ENCODE measurements at regions not wholly inside any gene's neighbourhood (a gene's known extent, or its start where the extent isn't known, plus 50 kb on each side); places are given as distances from the start of the nearest gene placed in this dataset.

DNA sequence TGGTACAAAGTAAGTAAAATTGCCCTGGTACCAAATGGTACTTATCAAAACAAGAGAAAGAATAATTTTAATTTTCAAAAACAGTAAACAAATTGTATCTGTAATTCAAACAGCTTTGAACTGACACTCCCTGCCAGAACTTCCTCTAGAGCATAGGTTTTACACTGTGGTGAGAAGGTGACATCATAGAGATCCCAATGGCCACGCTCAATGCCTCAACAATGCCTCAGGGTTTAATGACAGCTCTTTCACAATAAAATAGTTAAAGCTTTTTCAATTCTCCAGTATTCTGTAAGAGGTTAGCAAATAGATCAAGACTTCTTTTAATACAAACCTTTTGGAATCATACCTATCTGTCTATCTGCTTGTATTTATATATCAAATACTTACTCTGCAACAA is 437.1 kb downstream of the PRR16 start (continued):
- TF ChIP-seq, protein P1, sequence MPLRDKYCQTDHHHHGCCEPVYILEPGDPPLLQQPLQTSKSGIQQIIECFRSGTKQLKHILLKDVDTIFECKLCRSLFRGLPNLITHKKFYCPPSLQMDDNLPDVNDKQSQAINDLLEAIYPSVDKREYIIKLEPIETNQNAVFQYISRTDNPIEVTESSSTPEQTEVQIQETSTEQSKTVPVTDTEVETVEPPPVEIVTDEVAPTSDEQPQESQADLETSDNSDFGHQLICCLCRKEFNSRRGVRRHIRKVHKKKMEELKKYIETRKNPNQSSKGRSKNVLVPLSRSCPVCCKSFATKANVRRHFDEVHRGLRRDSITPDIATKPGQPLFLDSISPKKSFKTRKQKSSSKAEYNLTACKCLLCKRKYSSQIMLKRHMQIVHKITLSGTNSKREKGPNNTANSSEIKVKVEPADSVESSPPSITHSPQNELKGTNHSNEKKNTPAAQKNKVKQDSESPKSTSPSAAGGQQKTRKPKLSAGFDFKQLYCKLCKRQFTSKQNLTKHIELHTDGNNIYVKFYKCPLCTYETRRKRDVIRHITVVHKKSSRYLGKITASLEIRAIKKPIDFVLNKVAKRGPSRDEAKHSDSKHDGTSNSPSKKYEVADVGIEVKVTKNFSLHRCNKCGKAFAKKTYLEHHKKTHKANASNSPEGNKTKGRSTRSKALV (CRISPR knock-in tag; IDR thresholded peaks at IDR 0.05): no peak
- TF ChIP-seq PHF5A (CRISPR knock-in tag; IDR thresholded peaks at IDR 0.05; ENCODE audit: low read depth, unreplicated experiment): no peak
- no peak for TF ChIP-seq ZNF124 (CRISPR knock-in tag; IDR thresholded peaks at IDR 0.05)
- TF ChIP-seq, protein P2, sequence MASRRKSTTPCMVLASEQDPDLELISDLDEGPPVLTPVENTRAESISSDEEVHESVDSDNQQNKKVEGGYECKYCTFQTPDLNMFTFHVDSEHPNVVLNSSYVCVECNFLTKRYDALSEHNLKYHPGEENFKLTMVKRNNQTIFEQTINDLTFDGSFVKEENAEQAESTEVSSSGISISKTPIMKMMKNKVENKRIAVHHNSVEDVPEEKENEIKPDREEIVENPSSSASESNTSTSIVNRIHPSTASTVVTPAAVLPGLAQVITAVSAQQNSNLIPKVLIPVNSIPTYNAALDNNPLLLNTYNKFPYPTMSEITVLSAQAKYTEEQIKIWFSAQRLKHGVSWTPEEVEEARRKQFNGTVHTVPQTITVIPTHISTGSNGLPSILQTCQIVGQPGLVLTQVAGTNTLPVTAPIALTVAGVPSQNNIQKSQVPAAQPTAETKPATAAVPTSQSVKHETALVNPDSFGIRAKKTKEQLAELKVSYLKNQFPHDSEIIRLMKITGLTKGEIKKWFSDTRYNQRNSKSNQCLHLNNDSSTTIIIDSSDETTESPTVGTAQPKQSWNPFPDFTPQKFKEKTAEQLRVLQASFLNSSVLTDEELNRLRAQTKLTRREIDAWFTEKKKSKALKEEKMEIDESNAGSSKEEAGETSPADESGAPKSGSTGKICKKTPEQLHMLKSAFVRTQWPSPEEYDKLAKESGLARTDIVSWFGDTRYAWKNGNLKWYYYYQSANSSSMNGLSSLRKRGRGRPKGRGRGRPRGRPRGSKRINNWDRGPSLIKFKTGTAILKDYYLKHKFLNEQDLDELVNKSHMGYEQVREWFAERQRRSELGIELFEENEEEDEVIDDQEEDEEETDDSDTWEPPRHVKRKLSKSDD (CRISPR knock-in tag; IDR thresholded peaks at IDR 0.05; ENCODE audit: low read depth): no peak

DNA sequence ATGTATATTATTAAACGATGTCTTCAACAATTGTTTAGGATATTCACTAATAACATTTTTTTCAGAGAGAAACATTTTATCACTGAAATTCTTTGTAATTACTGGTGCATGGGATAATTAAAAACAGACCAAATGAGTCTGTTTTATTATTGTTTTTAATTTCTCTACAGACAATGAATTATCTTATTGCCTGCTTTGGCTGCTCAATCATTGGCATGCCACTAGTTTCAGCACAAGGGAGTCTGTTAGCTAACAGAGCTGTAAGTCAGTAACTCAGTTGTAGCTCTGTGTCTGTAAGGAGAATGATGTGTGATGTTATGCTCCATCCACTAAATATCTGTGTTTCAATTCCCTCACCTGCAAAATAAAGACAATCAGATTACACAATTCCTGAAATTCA is 443.9 kb downstream of the PRR16 start:
- FAIRE-seq (no peak), DNase-seq (ENCODE audit: low spot score) (no peak), ATAC-seq (no peak)
- no peaks in the 10 kb centered on the region for H3K27me3 ChIP-seq (ENCODE audit: control insufficient read depth in 1 of 2, insufficient read depth in 2 of 2, low read length in 2 of 2)
- no peaks in the 10 kb centered on the region for H3K4me1 ChIP-seq (ENCODE audit: insufficient read depth, low read length)
- BruUV-seq (replicated peaks): no TSS peak
- H3K27ac ChIP-seq (ENCODE audit: extremely low read length, insufficient read depth, low read length): no peak overlapping the region
- H3K9me3 ChIP-seq (ENCODE audit: low read length): no peaks in the 10 kb centered on the region
- intact Hi-C loops (cut with micrococcal nuclease; ENCODE audit: unreplicated experiment): no loop called here
- no peak overlapping the region for H3K4me2 ChIP-seq (ENCODE audit: low read depth, low read length)
- POLR2A ChIA-PET: no interaction called here
- no peak overlapping the region for H3K4me3 ChIP-seq (replicated peaks in 1 of 3; ENCODE audit: insufficient read depth in 1 of 3, low read depth in 2 of 3, low read length in 3 of 3)
- H2AFZ ChIP-seq (ENCODE audit: low read length): no peak overlapping the region
- H3K9ac ChIP-seq (ENCODE audit: insufficient read depth, low read depth, low read length): no peak overlapping the region
- in situ Hi-C loops (cut with HindIII; ENCODE audit: extremely low pct_ligation_motif_present, low pct_unique_long_range_greater_than_20kb): no loop called here
- WGBS (ENCODE audit: low lambda C conversion rate): 4% methylated on average over 1 of the region's 1 CpG
- CTCF ChIA-PET (ENCODE audit: low intra/inter-chr PET ratio, low total read pairs): no interaction called here
- H4K20me1 ChIP-seq (ENCODE audit: insufficient read depth, low read length): no peaks in the 10 kb centered on the region
- no peaks in the 10 kb centered on the region for H3K36me3 ChIP-seq (replicated peaks in 1 of 2; ENCODE audit: control insufficient read depth in 1 of 2, insufficient read depth in 2 of 2, low read length in 2 of 2)
- no peaks in the 10 kb centered on the region for H3K79me2 ChIP-seq (ENCODE audit: insufficient read depth, low read length)
- no peak for TF ChIP-seq MYNN (CRISPR knock-in tag; IDR thresholded peaks at IDR 0.05; ENCODE audit: low read depth)
- TF ChIP-seq ZNF567 (CRISPR knock-in tag; IDR thresholded peaks at IDR 0.05; ENCODE audit: borderline replicate concordance): no peak
- no peak for TF ChIP-seq EED (CRISPR knock-in tag; IDR thresholded peaks at IDR 0.05)
- no peak for TF ChIP-seq TBX2 (CRISPR knock-in tag; IDR thresholded peaks at IDR 0.05; ENCODE audit: borderline replicate concordance)
- TF ChIP-seq ASH2L (IDR thresholded peaks at IDR 0.05; ENCODE audit: insufficient read length, low read depth, low read length): no peak
- TF ChIP-seq, protein P3, sequence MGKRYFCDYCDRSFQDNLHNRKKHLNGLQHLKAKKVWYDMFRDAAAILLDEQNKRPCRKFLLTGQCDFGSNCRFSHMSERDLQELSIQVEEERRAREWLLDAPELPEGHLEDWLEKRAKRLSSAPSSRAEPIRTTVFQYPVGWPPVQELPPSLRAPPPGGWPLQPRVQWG (CRISPR knock-in tag; IDR thresholded peaks at IDR 0.05; ENCODE audit: borderline replicate concordance, low read depth): no peak
- TF ChIP-seq, protein P4, sequence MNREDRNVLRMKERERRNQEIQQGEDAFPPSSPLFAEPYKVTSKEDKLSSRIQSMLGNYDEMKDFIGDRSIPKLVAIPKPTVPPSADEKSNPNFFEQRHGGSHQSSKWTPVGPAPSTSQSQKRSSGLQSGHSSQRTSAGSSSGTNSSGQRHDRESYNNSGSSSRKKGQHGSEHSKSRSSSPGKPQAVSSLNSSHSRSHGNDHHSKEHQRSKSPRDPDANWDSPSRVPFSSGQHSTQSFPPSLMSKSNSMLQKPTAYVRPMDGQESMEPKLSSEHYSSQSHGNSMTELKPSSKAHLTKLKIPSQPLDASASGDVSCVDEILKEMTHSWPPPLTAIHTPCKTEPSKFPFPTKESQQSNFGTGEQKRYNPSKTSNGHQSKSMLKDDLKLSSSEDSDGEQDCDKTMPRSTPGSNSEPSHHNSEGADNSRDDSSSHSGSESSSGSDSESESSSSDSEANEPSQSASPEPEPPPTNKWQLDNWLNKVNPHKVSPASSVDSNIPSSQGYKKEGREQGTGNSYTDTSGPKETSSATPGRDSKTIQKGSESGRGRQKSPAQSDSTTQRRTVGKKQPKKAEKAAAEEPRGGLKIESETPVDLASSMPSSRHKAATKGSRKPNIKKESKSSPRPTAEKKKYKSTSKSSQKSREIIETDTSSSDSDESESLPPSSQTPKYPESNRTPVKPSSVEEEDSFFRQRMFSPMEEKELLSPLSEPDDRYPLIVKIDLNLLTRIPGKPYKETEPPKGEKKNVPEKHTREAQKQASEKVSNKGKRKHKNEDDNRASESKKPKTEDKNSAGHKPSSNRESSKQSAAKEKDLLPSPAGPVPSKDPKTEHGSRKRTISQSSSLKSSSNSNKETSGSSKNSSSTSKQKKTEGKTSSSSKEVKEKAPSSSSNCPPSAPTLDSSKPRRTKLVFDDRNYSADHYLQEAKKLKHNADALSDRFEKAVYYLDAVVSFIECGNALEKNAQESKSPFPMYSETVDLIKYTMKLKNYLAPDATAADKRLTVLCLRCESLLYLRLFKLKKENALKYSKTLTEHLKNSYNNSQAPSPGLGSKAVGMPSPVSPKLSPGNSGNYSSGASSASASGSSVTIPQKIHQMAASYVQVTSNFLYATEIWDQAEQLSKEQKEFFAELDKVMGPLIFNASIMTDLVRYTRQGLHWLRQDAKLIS (CRISPR knock-in tag; IDR thresholded peaks at IDR 0.05): no peak
- TF ChIP-seq, protein P5, sequence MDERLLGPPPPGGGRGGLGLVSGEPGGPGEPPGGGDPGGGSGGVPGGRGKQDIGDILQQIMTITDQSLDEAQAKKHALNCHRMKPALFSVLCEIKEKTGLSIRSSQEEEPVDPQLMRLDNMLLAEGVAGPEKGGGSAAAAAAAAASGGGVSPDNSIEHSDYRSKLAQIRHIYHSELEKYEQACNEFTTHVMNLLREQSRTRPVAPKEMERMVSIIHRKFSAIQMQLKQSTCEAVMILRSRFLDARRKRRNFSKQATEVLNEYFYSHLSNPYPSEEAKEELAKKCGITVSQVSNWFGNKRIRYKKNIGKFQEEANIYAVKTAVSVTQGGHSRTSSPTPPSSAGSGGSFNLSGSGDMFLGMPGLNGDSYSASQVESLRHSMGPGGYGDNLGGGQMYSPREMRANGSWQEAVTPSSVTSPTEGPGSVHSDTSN (CRISPR knock-in tag; IDR thresholded peaks at IDR 0.05): no peak
- no peak for TF ChIP-seq MEF2D (CRISPR knock-in tag; IDR thresholded peaks at IDR 0.05)
